GM12878 (cell line): ENCODE measurements at regions not wholly inside any gene's neighbourhood (a gene's known extent, or its start where the extent isn't known, plus 50 kb on each side); places are given as distances from the start of the nearest gene placed in this dataset.

Source experiments
- CTCF ChIP-seq, 3 experiments: IDR thresholded peaks in 2 of 3; conservative IDR thresholded peaks in 1 of 3; 2 replicates each; pipeline ENCODE4 v1.5.1; 2011; ENCODE audit warnings: low read depth in 3 of 3, low read length in 3 of 3, mild to moderate bottlenecking in 3 of 3, control low read depth in 2 of 3, moderate library complexity in 2 of 3, inconsistent platforms in 1 of 3, mixed read lengths in 1 of 3; ENCODE audit not compliant: control insufficient read depth in 2 of 3, insufficient read depth in 1 of 3; ENCODE audit errors: extremely low read depth in 1 of 3
- GABPA ChIP-seq: IDR thresholded peaks from 2 replicates; pipeline ENCODE4 v1.6.1; 2014; ENCODE audit warnings: antibody characterized with exemption, low read depth, mild to moderate bottlenecking, inconsistent platforms
- HDAC2 ChIP-seq: fragments of 200-600 bp; sonication (generic); IDR thresholded peaks from 2 replicates; pipeline ENCODE4 v1.6.1; 2017
- HDGF ChIP-seq: fragments of 450-650 bp; IDR thresholded peaks from 2 replicates; pipeline ENCODE4 v1.6.1; 2016; ENCODE audit warnings: antibody characterized with exemption
- NR2C2 ChIP-seq: IDR thresholded peaks from 2 replicates; pipeline ENCODE4 v1.6.1; 2011; ENCODE audit warnings: borderline replicate concordance, low read depth; ENCODE audit not compliant: control insufficient read depth, insufficient read length
- RFX5 ChIP-seq: IDR thresholded peaks from 2 replicates; pipeline ENCODE4 v1.6.1; 2011; ENCODE audit warnings: low read depth, low read length, improper control_type of control experiment
- YY1 ChIP-seq: IDR thresholded peaks from 2 replicates; pipeline ENCODE4 v1.6.1; 2011; ENCODE audit warnings: low read depth, mild to moderate bottlenecking, low read length

GRCh38 chr4:114287079-114287696 lies 307.7 kb upstream of the ARSJ start:
- TF ChIP-seq HDAC2: no peak
- no peak for TF ChIP-seq NR2C2
- TF ChIP-seq CTCF (IDR thresholded peaks at IDR 0.05 in 2 of 3, conservative IDR thresholded peaks at IDR 0.05 in 1 of 3; ENCODE audit: control insufficient read depth in 2 of 3, extremely low read depth in 1 of 3, insufficient read depth in 1 of 3, low read depth in 3 of 3, low read length in 3 of 3): no peak
- no peak for TF ChIP-seq RFX5
- TF ChIP-seq HDGF: no peak
- TF ChIP-seq GABPA: no peak
- TF ChIP-seq YY1: no peak
